Smooth muscle cell (in vitro differentiated cells): ENCODE measurements at regions not wholly inside any gene's neighbourhood (a gene's known extent, or its start where the extent isn't known, plus 50 kb on each side); places are given as distances from the start of the nearest gene placed in this dataset.

ENCODE experiments used
- DNase-seq: peaks from one replicate; lab custom pipeline; 2025; ENCODE audit not compliant: unreplicated experiment; lab: John Stamatoyannopoulos, UW
- H2AFZ ChIP-seq: fragments of 200-600 bp; sonication (generic); 2 replicates; pipeline ENCODE4 v1.6.0; 2016; ENCODE audit warnings: antibody characterized with exemption, low read depth, mild to moderate bottlenecking
- H3F3A ChIP-seq: fragments of 200-600 bp; sonication (generic); 2 replicates; pipeline ENCODE4 v1.6.0; 2017; ENCODE audit warnings: antibody characterized with exemption, low read depth
- H3K27ac ChIP-seq: fragments of 200-600 bp; sonication (generic); 2 replicates; pipeline ENCODE4 v1.5.1; 2016; ENCODE audit warnings: low read depth, mild to moderate bottlenecking
- H3K27me3 ChIP-seq: fragments of 200-600 bp; sonication (generic); 2 replicates; pipeline ENCODE4 v1.6.1; 2016; ENCODE audit warnings: low read depth, mild to moderate bottlenecking
- H3K36me3 ChIP-seq: fragments of 200-600 bp; sonication (generic); 2 replicates; pipeline ENCODE4 v1.5.1; 2016; ENCODE audit warnings: low read depth
- H3K4me1 ChIP-seq: fragments of 200-600 bp; sonication (generic); 2 replicates; pipeline ENCODE4 v1.5.1; 2016; ENCODE audit warnings: low read depth
- H3K4me2 ChIP-seq: fragments of 200-600 bp; sonication (generic); 2 replicates; pipeline ENCODE4 v1.6.0; 2016; ENCODE audit warnings: mild to moderate bottlenecking
- H3K4me3 ChIP-seq: fragments of 200-600 bp; sonication (generic); 2 replicates; pipeline ENCODE4 v1.5.1; 2016; ENCODE audit warnings: mild to moderate bottlenecking
- H3K79me2 ChIP-seq: fragments of 200-600 bp; sonication (generic); 2 replicates; pipeline ENCODE4 v1.6.0; 2016; ENCODE audit warnings: low read depth, mild to moderate bottlenecking
- H3K9ac ChIP-seq: fragments of 200-600 bp; sonication (generic); 2 replicates; pipeline ENCODE4 v1.6.0; 2016; ENCODE audit warnings: low read depth
- H3K9me3 ChIP-seq: fragments of 200-600 bp; sonication (generic); replicated peaks from 2 replicates; pipeline ENCODE4 v1.5.1; 2016; ENCODE audit warnings: low read depth
- H4K20me1 ChIP-seq: fragments of 200-600 bp; sonication (generic); 2 replicates; pipeline ENCODE4 v1.6.0; 2016; ENCODE audit warnings: low read depth
- CTCF ChIP-seq: fragments of 200-600 bp; sonication (generic); IDR thresholded peaks from 2 replicates; pipeline ENCODE4 v1.5.1; 2017; ENCODE audit warnings: borderline replicate concordance, mild to moderate bottlenecking, antibody characterized with exemption; ENCODE audit not compliant: insufficient read depth, poor library complexity, severe bottlenecking
- WGBS: methylation state at CpG from one replicate; pipeline ENCODE4 v1.1.7; 2016; ENCODE audit warnings: low lambda C conversion rate; 5-methylcytosine and 5-hydroxymethylcytosine counted together

DNA sequence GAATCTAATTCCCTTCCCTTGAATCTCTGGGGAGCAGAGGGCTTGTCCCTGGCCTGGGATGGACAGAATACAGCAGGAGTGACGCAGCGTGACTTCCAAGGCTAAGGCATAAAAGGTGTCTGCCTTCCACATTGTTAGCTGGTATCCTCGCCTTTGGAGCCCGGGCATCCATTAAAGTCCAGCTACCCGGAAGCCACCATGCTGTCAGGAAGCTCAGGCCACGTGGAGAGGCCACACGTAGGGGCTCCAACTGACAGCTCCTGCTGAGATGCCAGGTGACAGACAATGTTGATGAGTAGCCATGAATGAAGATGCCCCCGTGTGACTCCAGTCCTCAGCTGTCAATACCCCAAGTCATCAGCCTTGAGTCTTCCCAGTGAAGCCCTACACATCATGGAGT lies 99.9 kb downstream of the OAT start:
- Histone ChIP-seq H3K36me3 (no peaks in the 10 kb centered on the region), H3K79me2 (no peaks in the 10 kb centered on the region), H3K4me1 (no peaks in the 10 kb centered on the region), H3K27ac (no peak overlapping the region), H3K9me3 (no peaks in the 10 kb centered on the region), H3K4me2 (no peak overlapping the region), H3K27me3 (no peaks in the 10 kb centered on the region), H3K4me3 (no peak overlapping the region), H4K20me1 (no peaks in the 10 kb centered on the region), H3K9ac (no peak overlapping the region), H3F3A (no peaks in the 10 kb centered on the region), H2AFZ (no peak overlapping the region)
- no peak for TF ChIP-seq CTCF
- 90% methylated on average over 8 of the region's 8 CpGs for WGBS
- no peak for DNase-seq

GRCh38 chr10:124318076-124318475 lies 100.6 kb downstream of the OAT start:
- TF ChIP-seq CTCF = no peak
- Histone ChIP-seq H3K9ac (no peak overlapping the region), H3K9me3 (no peaks in the 10 kb centered on the region), H3K27ac (no peak overlapping the region), H2AFZ (no peak overlapping the region), H3F3A (no peaks in the 10 kb centered on the region), H3K4me3 (no peak overlapping the region), H3K4me2 (no peak overlapping the region), H3K4me1 (no peaks in the 10 kb centered on the region), H4K20me1 (no peaks in the 10 kb centered on the region), H3K36me3 (no peaks in the 10 kb centered on the region), H3K27me3 (no peaks in the 10 kb centered on the region), H3K79me2 (no peaks in the 10 kb centered on the region)
- DNase-seq = no peak
- 90% methylated on average over 15 of the region's 15 CpGs for WGBS

- Histone ChIP-seq H4K20me1 (no peaks in the 10 kb centered on the region), H3K9ac (no peak overlapping the region), H3K27me3 (no peaks in the 10 kb centered on the region), H3K79me2 (no peaks in the 10 kb centered on the region), H3K4me3 (no peak overlapping the region), H3F3A (no peaks in the 10 kb centered on the region), H3K4me1 (no peaks in the 10 kb centered on the region), H2AFZ (no peak overlapping the region), H3K9me3 (no peaks in the 10 kb centered on the region), H3K27ac (no peak overlapping the region), H3K4me2 (no peak overlapping the region), H3K36me3 (no peaks in the 10 kb centered on the region)
- DNase-seq = no peak
- no peak for TF ChIP-seq CTCF
- WGBS = 96% methylated on average over 4 of the region's 4 CpGs
Observed at GRCh38 chr10:124316326-124316725, 102.4 kb downstream of the OAT start.

DNA sequence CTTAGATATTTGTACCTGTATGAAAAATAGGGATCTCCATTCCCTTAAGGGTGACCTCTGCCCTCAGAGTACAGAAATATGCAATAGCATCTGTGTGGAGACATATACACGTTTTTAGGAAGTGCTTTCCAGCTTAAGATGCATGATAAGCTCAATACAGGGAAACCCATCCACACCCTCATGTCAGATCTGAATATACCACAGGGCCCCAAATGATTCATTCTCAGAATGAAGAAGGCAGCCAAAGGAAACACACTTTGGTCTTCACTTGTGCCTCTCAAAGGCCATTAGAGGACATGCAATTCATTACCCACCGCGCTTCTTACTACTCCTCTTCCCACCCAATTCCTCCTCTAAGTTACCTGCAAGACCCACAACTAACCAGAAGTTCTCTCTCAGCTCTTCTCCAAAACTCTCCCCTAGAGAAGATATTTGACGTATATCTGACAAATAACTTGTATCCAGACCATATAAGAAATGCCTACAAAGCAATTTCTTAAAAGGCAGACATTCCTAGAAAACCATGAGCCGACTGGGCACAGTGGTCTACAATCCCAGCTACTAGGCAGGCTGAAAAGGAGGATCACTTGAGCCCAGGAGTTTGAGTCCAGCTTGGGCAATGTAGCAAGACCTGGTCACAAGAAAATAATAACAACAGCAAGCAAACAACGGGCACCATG lies 103.0 kb downstream of the OAT start:
- no peak overlapping the region for H3K4me2 ChIP-seq
- H3K27ac ChIP-seq = no peak overlapping the region
- WGBS = 76% methylated on average over 6 of the region's 6 CpGs
- no peak overlapping the region for H3K4me3 ChIP-seq
- H3K9me3 ChIP-seq = no peaks in the 10 kb centered on the region
- H3K9ac ChIP-seq = no peak overlapping the region
- DNase-seq = no peak
- H4K20me1 ChIP-seq = no peaks in the 10 kb centered on the region
- H2AFZ ChIP-seq = no peak overlapping the region
- no peaks in the 10 kb centered on the region for H3K4me1 ChIP-seq
- TF ChIP-seq CTCF = no peak
- H3F3A ChIP-seq = no peaks in the 10 kb centered on the region
- H3K36me3 ChIP-seq = no peaks in the 10 kb centered on the region
- no peaks in the 10 kb centered on the region for H3K79me2 ChIP-seq
- H3K27me3 ChIP-seq = no peaks in the 10 kb centered on the region
